Thyroid gland (tissue), 4 donors: ENCODE measurements at regions not wholly inside any gene's neighbourhood (a gene's known extent, or its start where the extent isn't known, plus 50 kb on each side); places are given as distances from the start of the nearest gene placed in this dataset.

Source experiments
- POLR2A ChIP-seq, 2 donors: fragments of 450-650 bp; IDR thresholded peaks; one replicate each; pipeline ENCODE4 v1.6.1; 2017; ENCODE audit warnings: antibody characterized with exemption in 2 of 2, mild to moderate bottlenecking in 2 of 2, moderate library complexity in 1 of 2
- TF ChIP-seq, protein P1 (sequence below), 6 experiments: fragments of 200-600 bp in 3 of 6; fragments of 450-650 bp in 3 of 6; sonication (generic) in 3 of 6; IDR thresholded peaks; one replicate each; pipeline ENCODE4 v1.5.1; 2016 to 2019; ENCODE audit warnings: antibody characterized with exemption in 6 of 6, mild to moderate bottlenecking in 2 of 6, inconsistent platforms in 1 of 6, moderate library complexity in 1 of 6

DNA sequence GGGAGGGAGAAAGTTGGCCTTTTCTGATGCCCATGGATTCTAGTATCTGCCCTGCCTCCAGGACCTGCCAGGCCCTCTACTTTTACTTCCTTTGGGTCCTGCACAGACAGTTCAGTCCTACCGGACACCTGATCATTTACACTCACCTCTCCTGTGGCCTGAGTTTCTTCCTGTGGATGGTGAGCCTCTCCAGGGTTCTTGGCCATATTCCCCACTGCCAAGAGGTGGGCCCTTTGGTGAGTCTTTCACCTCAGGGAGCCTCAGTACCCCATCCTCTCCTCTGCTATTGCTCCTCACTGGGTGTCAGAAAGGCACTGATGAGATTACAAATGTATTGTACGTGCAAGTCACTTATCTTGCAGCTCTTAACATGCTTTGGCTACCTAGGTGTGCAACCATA lies 81.4 kb upstream of the ETV3 start:
- TF ChIP-seq, protein P1, sequence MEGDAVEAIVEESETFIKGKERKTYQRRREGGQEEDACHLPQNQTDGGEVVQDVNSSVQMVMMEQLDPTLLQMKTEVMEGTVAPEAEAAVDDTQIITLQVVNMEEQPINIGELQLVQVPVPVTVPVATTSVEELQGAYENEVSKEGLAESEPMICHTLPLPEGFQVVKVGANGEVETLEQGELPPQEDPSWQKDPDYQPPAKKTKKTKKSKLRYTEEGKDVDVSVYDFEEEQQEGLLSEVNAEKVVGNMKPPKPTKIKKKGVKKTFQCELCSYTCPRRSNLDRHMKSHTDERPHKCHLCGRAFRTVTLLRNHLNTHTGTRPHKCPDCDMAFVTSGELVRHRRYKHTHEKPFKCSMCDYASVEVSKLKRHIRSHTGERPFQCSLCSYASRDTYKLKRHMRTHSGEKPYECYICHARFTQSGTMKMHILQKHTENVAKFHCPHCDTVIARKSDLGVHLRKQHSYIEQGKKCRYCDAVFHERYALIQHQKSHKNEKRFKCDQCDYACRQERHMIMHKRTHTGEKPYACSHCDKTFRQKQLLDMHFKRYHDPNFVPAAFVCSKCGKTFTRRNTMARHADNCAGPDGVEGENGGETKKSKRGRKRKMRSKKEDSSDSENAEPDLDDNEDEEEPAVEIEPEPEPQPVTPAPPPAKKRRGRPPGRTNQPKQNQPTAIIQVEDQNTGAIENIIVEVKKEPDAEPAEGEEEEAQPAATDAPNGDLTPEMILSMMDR (IDR thresholded peaks at IDR 0.05), result no peak
- no peak for TF ChIP-seq POLR2A (IDR thresholded peaks at IDR 0.05)
